GM12892 (cell line): ENCODE measurements at regions not wholly inside any gene's neighbourhood (a gene's known extent, or its start where the extent isn't known, plus 50 kb on each side); places are given as distances from the start of the nearest gene placed in this dataset.

Source experiments
- POLR2A ChIP-seq: IDR thresholded peaks from 2 replicates; pipeline ENCODE4 v1.6.1; 2011; ENCODE audit warnings: low read depth, low read length, control low read depth
- TAF1 ChIP-seq: IDR thresholded peaks from 2 replicates; pipeline ENCODE4 v1.6.1; 2011; ENCODE audit warnings: low read depth, mild to moderate bottlenecking, control low read depth, low read length, borderline replicate concordance

DNA sequence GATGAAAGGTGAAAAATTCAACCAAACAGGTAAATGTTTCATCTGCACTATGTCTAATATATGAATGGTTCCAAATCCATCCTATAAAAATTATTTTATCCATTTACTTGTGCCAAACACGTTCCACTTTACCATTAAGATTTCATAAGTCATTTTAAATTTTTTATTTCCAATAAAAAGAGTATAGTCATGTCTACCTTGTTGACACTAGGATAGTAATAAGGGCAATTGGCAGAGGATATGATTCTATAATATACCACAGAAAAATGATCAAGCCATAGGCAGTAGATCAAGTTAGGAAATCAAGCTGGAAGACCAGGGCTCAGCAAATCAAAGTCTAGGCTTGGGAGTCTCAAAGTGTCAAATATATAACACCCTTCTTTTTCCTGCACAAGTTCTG, 384.3 kb downstream of the METTL4 start:
- TF ChIP-seq POLR2A (no peak), TAF1 (no peak)
